ENCODE measurements at regions not wholly inside any gene's neighbourhood (a gene's known extent, or its start where the extent isn't known, plus 50 kb on each side); places are given as distances from the start of the nearest gene placed in this dataset.

DNA sequence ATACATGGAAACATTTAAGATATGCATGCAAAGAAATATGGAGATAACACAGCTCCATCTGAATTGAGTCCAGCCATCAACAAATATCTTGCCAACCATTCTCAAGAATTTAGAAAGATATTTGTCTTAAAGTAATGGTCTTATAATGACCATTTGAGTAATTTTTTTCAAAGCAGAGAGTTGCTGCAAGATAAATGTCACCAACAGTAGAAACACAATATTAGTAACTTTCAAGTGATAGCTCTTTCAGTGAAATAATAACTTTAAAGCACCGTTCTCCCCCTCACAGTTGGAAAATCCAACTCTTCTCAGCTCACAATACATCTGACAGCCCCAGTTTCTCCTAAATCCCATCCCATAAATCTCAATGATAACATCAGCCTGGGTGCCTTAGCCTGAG, 481.0 kb upstream of the ADAMTS5 start:
- TF ChIP-seq ELF4 (IDR thresholded peaks at IDR 0.05): no peak
- TF ChIP-seq L3MBTL2 (conservative IDR thresholded peaks at IDR 0.05): no peak
- no peak for TF ChIP-seq SP1 (IDR thresholded peaks at IDR 0.05)
- TF ChIP-seq FOXM1 (IDR thresholded peaks at IDR 0.05; ENCODE audit: borderline replicate concordance): no peak
- TF ChIP-seq TARDBP (IDR thresholded peaks at IDR 0.05): no peak
- no peak for TF ChIP-seq FOXA1 (IDR thresholded peaks at IDR 0.05)
- no peak for TF ChIP-seq PKNOX1 (IDR thresholded peaks at IDR 0.05)
- no peak for TF ChIP-seq FOXK2 (IDR thresholded peaks at IDR 0.05)
- no peak for TF ChIP-seq ARNT (IDR thresholded peaks at IDR 0.05)

Measured in HEK293T (cell line).